RWPE1 (cell line): ENCODE measurements at regions not wholly inside any gene's neighbourhood (a gene's known extent, or its start where the extent isn't known, plus 50 kb on each side); places are given as distances from the start of the nearest gene placed in this dataset.

Experiments used
- CTCF ChIA-PET: fragments of 350-600 bp; sonication (Branson Sonifier 250); formaldehyde crosslinking; extraction: SDS; loops from one replicate; lab custom pipeline; 2021; lab: Yijun Ruan, JAX
- POLR2A ChIA-PET: fragments of 400-600 bp; formaldehyde crosslinking; extraction: SDS; loops from one replicate; lab custom pipeline; 2020; ENCODE audit warnings: antibody characterized with exemption; ENCODE audit not compliant: low non-redundant PET; lab: Yijun Ruan, JAX
- DNase-seq: peaks from one replicate; pipeline ENCODE4 v3.0.0; 2012; ENCODE audit warnings: low spot score
- H3K27ac ChIP-seq: fragments of 450-650 bp; 2 replicates; pipeline ENCODE4 v1.5.1; 2017
- TF ChIP-seq, protein P1 (sequence below): fragments of 450-650 bp; conservative IDR thresholded peaks from 2 replicates; pipeline ENCODE4 v1.5.1; 2017; ENCODE audit warnings: low read depth, mild to moderate bottlenecking

DNA sequence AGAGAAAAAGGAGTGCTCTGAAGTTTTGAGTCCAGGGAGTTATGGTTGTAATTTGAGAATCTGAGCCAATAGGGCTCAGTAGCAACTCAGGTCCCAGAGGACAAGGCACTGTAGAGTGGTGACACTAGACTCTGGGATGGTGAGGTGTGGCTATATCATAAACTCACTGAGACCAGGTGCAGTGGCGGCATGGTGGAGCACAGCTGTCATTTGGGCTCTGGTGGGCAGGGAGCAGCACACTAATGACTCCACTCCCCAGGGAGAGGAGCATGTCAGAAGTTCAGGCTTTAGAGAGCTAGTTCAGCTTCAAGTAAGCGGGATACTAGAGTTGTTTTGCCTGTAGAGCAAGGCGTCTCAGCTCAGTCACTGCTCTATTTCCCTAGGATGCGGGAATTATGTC is 165.4 kb upstream of the USP38 start:
- TF ChIP-seq, protein P1, sequence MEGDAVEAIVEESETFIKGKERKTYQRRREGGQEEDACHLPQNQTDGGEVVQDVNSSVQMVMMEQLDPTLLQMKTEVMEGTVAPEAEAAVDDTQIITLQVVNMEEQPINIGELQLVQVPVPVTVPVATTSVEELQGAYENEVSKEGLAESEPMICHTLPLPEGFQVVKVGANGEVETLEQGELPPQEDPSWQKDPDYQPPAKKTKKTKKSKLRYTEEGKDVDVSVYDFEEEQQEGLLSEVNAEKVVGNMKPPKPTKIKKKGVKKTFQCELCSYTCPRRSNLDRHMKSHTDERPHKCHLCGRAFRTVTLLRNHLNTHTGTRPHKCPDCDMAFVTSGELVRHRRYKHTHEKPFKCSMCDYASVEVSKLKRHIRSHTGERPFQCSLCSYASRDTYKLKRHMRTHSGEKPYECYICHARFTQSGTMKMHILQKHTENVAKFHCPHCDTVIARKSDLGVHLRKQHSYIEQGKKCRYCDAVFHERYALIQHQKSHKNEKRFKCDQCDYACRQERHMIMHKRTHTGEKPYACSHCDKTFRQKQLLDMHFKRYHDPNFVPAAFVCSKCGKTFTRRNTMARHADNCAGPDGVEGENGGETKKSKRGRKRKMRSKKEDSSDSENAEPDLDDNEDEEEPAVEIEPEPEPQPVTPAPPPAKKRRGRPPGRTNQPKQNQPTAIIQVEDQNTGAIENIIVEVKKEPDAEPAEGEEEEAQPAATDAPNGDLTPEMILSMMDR, result no peak
- ChIA-PET CTCF (interaction anchor here (0.6 kb wide), 1 partner anchor 143 kb away, joined by 3 read pairs; no protein-coding TSS in a partner anchor), POLR2A (no interaction called here)

DNA sequence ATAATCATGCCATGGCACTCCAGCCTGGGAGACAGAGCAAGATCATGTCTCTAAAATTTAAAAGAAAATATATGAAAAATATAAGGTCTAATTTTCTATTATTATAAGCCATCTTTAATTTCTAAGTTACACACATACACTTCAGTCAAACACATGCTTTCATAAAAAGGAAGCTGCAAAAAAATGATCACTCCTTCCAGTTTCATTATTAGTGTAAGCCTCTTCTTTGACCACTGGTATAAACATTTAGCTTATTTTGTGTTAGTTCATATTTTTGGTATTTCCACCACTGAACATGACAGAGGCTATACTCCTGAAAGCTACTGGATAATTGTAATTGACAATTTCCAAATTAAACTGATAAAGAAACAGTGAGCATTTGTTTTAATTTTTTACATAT is 163.3 kb upstream of the USP38 start:
- ChIA-PET CTCF (no interaction called here), POLR2A (no interaction called here)
- H3K27ac ChIP-seq, result no peak overlapping the region
- no peak for DNase-seq
- TF ChIP-seq, protein P1, result no peak

More for the DNA sequence above, 165.4 kb upstream of the USP38 start:
- H3K27ac ChIP-seq, result no peak overlapping the region
- no peak for DNase-seq

DNA sequence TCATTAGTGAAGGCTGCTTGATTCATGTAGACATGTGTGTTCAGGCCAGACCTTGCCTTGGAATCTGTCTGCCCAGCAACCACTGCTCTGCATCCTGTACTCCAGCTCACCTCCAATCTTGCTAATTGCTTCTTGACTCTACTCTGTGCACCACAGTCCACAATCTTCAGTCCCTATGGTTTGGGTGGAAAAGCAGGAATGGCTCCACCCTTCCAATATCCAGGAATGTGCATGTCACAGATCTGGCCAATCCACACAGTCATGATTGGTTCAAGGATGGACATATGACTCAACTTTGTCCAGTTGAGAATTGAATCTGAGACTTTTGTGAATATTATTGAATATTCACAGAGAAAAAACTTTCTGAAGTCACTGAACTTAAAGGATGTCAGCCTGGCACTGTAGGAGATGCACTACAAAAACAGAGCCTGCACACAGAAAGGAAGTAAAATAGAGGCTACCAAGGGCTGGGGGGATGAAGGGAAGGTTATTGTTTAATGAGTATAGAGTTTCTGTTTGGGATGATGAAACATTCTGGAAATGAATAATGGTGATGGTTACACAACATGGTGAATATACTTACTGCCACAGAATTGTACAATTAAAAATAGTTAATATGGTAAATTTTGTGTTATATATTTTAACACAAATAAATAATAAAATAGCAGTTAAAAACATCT is 161.3 kb upstream of the USP38 start:
- CTCF ChIA-PET, result no interaction called here
- DNase-seq, result no peak

DNA sequence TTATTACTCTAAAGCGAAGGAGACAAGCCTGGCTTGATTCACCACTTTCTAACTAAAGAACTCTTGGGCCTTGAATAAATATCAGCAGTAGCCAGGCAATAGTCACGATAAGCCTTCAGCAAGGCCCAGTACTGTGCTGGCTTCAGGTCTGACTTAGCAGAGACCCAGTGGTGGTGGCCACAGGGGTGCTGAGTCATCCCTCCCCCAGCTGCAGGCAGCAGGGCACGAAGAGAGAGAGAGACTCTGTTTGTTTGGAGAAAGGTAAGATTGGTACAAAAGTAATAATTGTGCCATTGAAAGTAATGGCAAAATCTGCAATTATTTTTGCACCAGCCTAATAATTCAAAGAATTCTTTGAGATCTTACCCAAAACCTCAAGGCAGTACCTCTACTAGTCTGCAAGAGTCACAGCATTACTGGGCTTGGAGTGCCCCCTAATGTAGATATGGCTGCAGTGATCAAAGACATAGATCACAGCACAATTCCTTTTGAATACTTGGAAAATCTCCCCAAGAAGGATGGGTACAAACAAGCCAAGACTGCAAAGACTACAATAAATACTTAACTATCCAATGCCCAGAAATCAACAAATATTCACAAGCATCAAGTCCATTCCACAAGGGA is 159.5 kb upstream of the USP38 start:
- CTCF ChIA-PET, result interaction anchor here (0.6 to 1.0 kb wide), 2 partner anchors 40 to 49 kb away, joined by 4 to 5 read pairs; no protein-coding TSS in a partner anchor
- DNase-seq, result no peak
- POLR2A ChIA-PET, result no interaction called here

More for the DNA sequence above, 161.3 kb upstream of the USP38 start:
- POLR2A ChIA-PET, result no interaction called here
- TF ChIP-seq, protein P1, result no peak
- H3K27ac ChIP-seq, result no peak overlapping the region

DNA sequence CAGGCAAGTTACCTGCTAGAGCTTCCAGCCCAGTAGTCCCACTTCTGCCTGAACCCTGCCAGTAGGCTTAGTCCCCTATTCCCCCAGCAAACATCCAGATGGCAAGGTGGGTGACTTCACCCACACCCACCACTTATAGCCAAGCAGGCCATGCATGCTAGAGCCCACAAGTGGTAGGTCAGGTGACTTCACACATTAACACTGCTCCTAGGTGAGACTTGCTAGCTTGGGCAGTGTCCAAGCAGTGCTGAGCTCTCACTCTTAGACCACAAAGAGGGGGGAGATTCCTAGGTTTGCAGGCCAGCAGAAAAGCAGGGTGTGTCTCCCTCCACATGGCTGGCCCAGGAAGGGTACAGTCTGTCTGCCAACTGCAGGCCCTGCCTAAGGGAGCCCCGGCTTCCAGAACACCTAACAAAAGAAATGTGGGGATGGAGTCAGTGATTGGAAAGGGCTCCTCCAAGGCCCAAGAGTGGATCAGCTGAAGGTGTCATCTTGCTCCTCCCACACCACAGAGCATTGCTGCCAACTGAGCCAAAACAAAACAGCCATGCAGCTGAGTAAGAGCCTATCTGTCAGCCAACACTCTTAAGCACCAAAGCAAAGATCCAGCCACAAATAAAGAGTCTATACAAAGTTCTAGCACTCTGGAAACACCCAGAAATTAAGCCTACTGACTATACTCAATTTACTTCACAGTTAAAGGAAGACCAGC is 158.1 kb upstream of the USP38 start:
- no peak for DNase-seq
- POLR2A ChIA-PET, result no interaction called here
- CTCF ChIA-PET, result interaction anchor here (0.6 kb wide), 1 partner anchor 8 kb away, joined by 3 read pairs; no protein-coding TSS in a partner anchor
- TF ChIP-seq, protein P1, result no peak
- no peak overlapping the region for H3K27ac ChIP-seq

More for the DNA sequence above, 159.5 kb upstream of the USP38 start:
- no peak overlapping the region for H3K27ac ChIP-seq
- TF ChIP-seq, protein P1, result no peak

DNA sequence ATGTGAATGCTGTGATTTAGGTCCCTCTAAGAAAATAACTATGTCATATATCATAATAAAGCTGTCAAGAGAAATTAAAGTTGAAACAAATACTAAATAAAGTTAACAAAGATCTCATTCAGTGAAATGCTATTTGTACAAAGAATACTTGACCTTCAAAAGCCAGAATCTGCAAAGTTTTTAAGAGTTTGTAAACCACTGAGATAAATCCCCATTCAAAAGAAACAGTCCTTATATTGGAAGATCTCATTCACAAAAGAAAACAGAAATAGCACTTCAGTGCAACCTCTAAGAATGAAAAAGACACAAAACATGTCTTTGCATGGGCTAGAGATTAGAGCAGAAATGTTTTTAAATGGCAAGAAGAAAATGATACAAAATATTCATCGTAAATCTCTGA is 149.1 kb upstream of the USP38 start:
- H3K27ac ChIP-seq, result no peak overlapping the region
- ChIA-PET CTCF (no interaction called here), POLR2A (no interaction called here)
- DNase-seq, result no peak
- TF ChIP-seq, protein P1, result no peak
